HepG2 (cell line): ENCODE measurements at regions not wholly inside any gene's neighbourhood (a gene's known extent, or its start where the extent isn't known, plus 50 kb on each side); places are given as distances from the start of the nearest gene placed in this dataset.

Source experiments
- MXD1 ChIP-seq: sonication (generic); formaldehyde crosslinking; IDR thresholded peaks from 2 replicates; pipeline ENCODE4 v1.4.0; 2020; ENCODE audit warnings: mild to moderate bottlenecking, missing genetic modification reagents
- STAT5B ChIP-seq: sonication (generic); formaldehyde crosslinking; IDR thresholded peaks from 2 replicates; pipeline ENCODE4 v1.4.0; 2020; ENCODE audit warnings: missing genetic modification reagents

GRCh38 chr14:100440758-100441203 lies 117.6 kb downstream of the SLC25A47 start:
- TF ChIP-seq MXD1 (CRISPR knock-in tag) = no peak
- no peak for TF ChIP-seq STAT5B
